B cell (primary cell): ENCODE measurements at regions not wholly inside any gene's neighbourhood (a gene's known extent, or its start where the extent isn't known, plus 50 kb on each side); places are given as distances from the start of the nearest gene placed in this dataset.

Experiments
- ATAC-seq: fragments of 200-7000 bp; cut with Tn5 transposase; one replicate; pipeline ENCODE4 v1.10.0; 2021; ENCODE audit warnings: low read depth, mild to moderate bottlenecking, moderate number of reproducible peaks, moderate library complexity
- CTCF ChIA-PET: fragments of 350-600 bp; sonication (Branson Sonifier 250); formaldehyde crosslinking; loops from one replicate; lab custom pipeline; 2021; ENCODE audit warnings: antibody characterized with exemption, inconsistent platforms; lab: Charles Lee
- POLR2A ChIA-PET: fragments of 350-600 bp; sonication (Branson Sonifier 250); formaldehyde crosslinking; loops from one replicate; lab custom pipeline; 2021; ENCODE audit warnings: antibody characterized with exemption; lab: Charles Lee
- DNase-seq: peaks from one replicate; pipeline ENCODE4 v3.0.0; 2013
- H2AFZ ChIP-seq: 2 replicates; pipeline ENCODE4 v1.6.1; 2012; ENCODE audit warnings: mild to moderate bottlenecking, low read depth, low read length; ENCODE audit not compliant: insufficient read depth, poor library complexity, severe bottlenecking
- H3K27ac ChIP-seq, 2 donors: 1 replicate in 1 of 2; 2 replicates in 1 of 2; pipeline ENCODE4 v1.5.1; 2012 to 2013; ENCODE audit warnings: low read length in 2 of 2, mild to moderate bottlenecking in 2 of 2, moderate library complexity in 1 of 2
- H3K27me3 ChIP-seq, 4 experiments: fragments of 200-600 bp in 1 of 4; sonication (generic) in 1 of 4; replicated peaks in 1 of 4; 1 replicate in 2 of 4; 2 replicates in 2 of 4; pipeline versions ENCODE4 v1.6.1 to v1.7.0; 2013 to 2016; ENCODE audit warnings: low read length in 3 of 4, mild to moderate bottlenecking in 2 of 4, mixed read lengths in 1 of 4, moderate library complexity in 1 of 4; ENCODE audit not compliant: insufficient read depth in 4 of 4, control insufficient read depth in 3 of 4; ENCODE audit errors: control extremely low read depth in 1 of 4
- H3K36me3 ChIP-seq, 2 experiments: replicated peaks in 1 of 2; 1 replicate in 1 of 2; 2 replicates in 1 of 2; pipeline versions ENCODE4 v1.6.1 to v1.7.1; 2013; ENCODE audit warnings: low read length in 1 of 2; ENCODE audit not compliant: insufficient read depth in 2 of 2, control insufficient read depth in 1 of 2; ENCODE audit errors: control extremely low read depth in 1 of 2, extremely low read depth in 1 of 2
- H3K4me1 ChIP-seq, 2 donors: fragments of 200-600 bp in 1 of 2; sonication (generic) in 1 of 2; 1 replicate in 1 of 2; 2 replicates in 1 of 2; pipeline versions ENCODE4 v1.5.1 to v1.6.1; 2013 to 2017; ENCODE audit warnings: low read length in 2 of 2; ENCODE audit not compliant: control insufficient read depth in 2 of 2, insufficient read depth in 2 of 2
- H3K4me2 ChIP-seq: replicated peaks from 2 replicates; pipeline ENCODE3; 2012; ENCODE audit warnings: mild to moderate bottlenecking, low read depth, low read length; ENCODE audit not compliant: poor library complexity, severe bottlenecking
- H3K4me3 ChIP-seq, 5 experiments: fragments of 200-600 bp in 1 of 5; sonication (generic) in 1 of 5; 1 replicate in 3 of 5; 2 replicates in 2 of 5; pipeline versions ENCODE4 v1.5.1 to v1.7.0; 2011 to 2016; ENCODE audit warnings: low read length in 4 of 5, mild to moderate bottlenecking in 4 of 5, low read depth in 2 of 5, control low read depth in 1 of 5, moderate library complexity in 1 of 5; ENCODE audit not compliant: insufficient read depth in 1 of 5; ENCODE audit errors: control extremely low read depth in 1 of 5, extremely low read depth in 1 of 5
- H3K79me2 ChIP-seq: fragments of 200-600 bp; sonication (generic); one replicate; pipeline ENCODE4 v1.6.0; 2016; ENCODE audit warnings: low read length; ENCODE audit not compliant: control insufficient read depth, insufficient read depth
- H3K9ac ChIP-seq: fragments of 200-600 bp; sonication (generic); 2 replicates; pipeline ENCODE4 v1.6.1; 2017; ENCODE audit warnings: mild to moderate bottlenecking, low read length, moderate library complexity
- H3K9me3 ChIP-seq, 3 donors: one replicate each; pipeline versions ENCODE4 v1.6.1 to v1.7.1; 2013; ENCODE audit warnings: low read length in 2 of 3; ENCODE audit not compliant: control insufficient read depth in 2 of 3, insufficient read depth in 1 of 3; ENCODE audit errors: control extremely low read depth in 1 of 3
- H4K20me1 ChIP-seq: 2 replicates; pipeline ENCODE4 v1.6.0; 2012; ENCODE audit warnings: mild to moderate bottlenecking, low read length; ENCODE audit not compliant: insufficient read depth, control insufficient read depth, poor library complexity, severe bottlenecking
- H3K27ac Mint-ChIP-seq: one replicate; pipeline ENCODE4 v1.8.0; 2021; ENCODE audit warnings: mixed read lengths
- H3K27me3 Mint-ChIP-seq: one replicate; pipeline ENCODE4 v1.8.0; 2021; ENCODE audit warnings: mixed read lengths
- H3K4me1 Mint-ChIP-seq: one replicate; pipeline ENCODE4 v1.8.0; 2021; ENCODE audit warnings: mixed read lengths
- H3K4me3 Mint-ChIP-seq: one replicate; pipeline ENCODE4 v1.8.0; 2021; ENCODE audit warnings: mixed read lengths
- H3K9me3 Mint-ChIP-seq: one replicate; pipeline ENCODE4 v1.8.0; 2022; ENCODE audit warnings: mixed read lengths; ENCODE audit not compliant: insufficient read depth
- CTCF ChIP-seq: fragments of 200-600 bp; IDR thresholded peaks from one replicate; pipeline ENCODE4 v1.8.0; 2022; ENCODE audit warnings: antibody characterized with exemption, mild to moderate bottlenecking
- EZH2 ChIP-seq: IDR thresholded peaks from 2 replicates; pipeline ENCODE4 v1.6.1; 2012; ENCODE audit warnings: borderline replicate concordance, low read depth, mild to moderate bottlenecking, moderate library complexity, low read length; ENCODE audit not compliant: insufficient read depth, poor library complexity, severe bottlenecking
- WGBS: methylation state at CpG from one replicate; pipeline ENCODE4 v1.1.5; 2013; ENCODE audit warnings: missing lambda C conversion rate; ENCODE audit not compliant: insufficient coverage; 5-methylcytosine and 5-hydroxymethylcytosine counted together
- intact Hi-C: fragments of 100-400 bp; cut with micrococcal nuclease; formaldehyde crosslinking; loops from one replicate; pipeline ENCODE4 v1.10.0; 2022

GRCh38 chr4:53931461-53931961 lies 132.9 kb downstream of the CHIC2 start:
- Mint-ChIP-seq H3K4me3 (no peak overlapping the region), H3K27me3 (peaks cover 24% of the 10 kb centered on the region), H3K27ac (no peak overlapping the region), H3K4me1 (no peaks in the 10 kb centered on the region), H3K9me3 (no peaks in the 10 kb centered on the region)
- peaks cover 0 to 9% (median 3%) of the 10 kb centered on the region in 4 experiments for H3K27me3 ChIP-seq
- H3K9me3 ChIP-seq = no peaks in the 10 kb centered on the region
- no peak overlapping the region for H3K4me2 ChIP-seq
- H2AFZ ChIP-seq = no peak overlapping the region
- no peak for ATAC-seq
- WGBS = 100% methylated on average over 3 of the region's 4 CpGs
- H3K9ac ChIP-seq = no peak overlapping the region
- no peak overlapping the region for H3K4me3 ChIP-seq
- ChIA-PET POLR2A (no interaction called here), CTCF (interaction anchor here (0.6 to 6.9 kb wide), 11 partner anchors 10 to 302 kb away, joined by 3 to 96 read pairs (median 5); no protein-coding TSS in a partner anchor)
- H3K36me3 ChIP-seq = no peaks in the 10 kb centered on the region
- intact Hi-C loops = no loop called here
- no peak for DNase-seq
- TF ChIP-seq CTCF (no peak), EZH2 (no peak)
- no peaks in the 10 kb centered on the region for H4K20me1 ChIP-seq
- H3K27ac ChIP-seq = no peak overlapping the region
- no peaks in the 10 kb centered on the region for H3K79me2 ChIP-seq
- no peaks in the 10 kb centered on the region for H3K4me1 ChIP-seq

- WGBS = 39% methylated on average over 5 of the region's 8 CpGs
- no peaks in the 10 kb centered on the region for H3K79me2 ChIP-seq
- H3K27ac ChIP-seq = no peak overlapping the region
- intact Hi-C loops = loop anchor here (1.0 kb wide), 2 partner anchors 288 to 304 kb away; no protein-coding TSS in a partner anchor
- H3K9me3 Mint-ChIP-seq = no peaks in the 10 kb centered on the region
- POLR2A ChIA-PET = no interaction called here
- no peak overlapping the region for H3K9ac ChIP-seq
- CTCF ChIA-PET = interaction anchor here (0.5 to 6.9 kb wide), 24 partner anchors 10 to 732 kb away, joined by 3 to 96 read pairs (median 3); no protein-coding TSS in a partner anchor
- H3K27me3 Mint-ChIP-seq = peaks cover 22% of the 10 kb centered on the region
- no peak overlapping the region for H2AFZ ChIP-seq
- DNase-seq (peak; percentile 60), ATAC-seq (no peak)
- H3K4me2 ChIP-seq = no peak overlapping the region
- no peak overlapping the region for H3K4me3 ChIP-seq
- H3K4me3 Mint-ChIP-seq = no peak overlapping the region
- no peaks in the 10 kb centered on the region for H3K4me1 Mint-ChIP-seq
- no peaks in the 10 kb centered on the region for H3K9me3 ChIP-seq
- no peaks in the 10 kb centered on the region for H3K4me1 ChIP-seq
- H3K36me3 ChIP-seq = no peaks in the 10 kb centered on the region
- H3K27me3 ChIP-seq = peaks cover 0 to 9% (median 3%) of the 10 kb centered on the region in 4 experiments
- H4K20me1 ChIP-seq = no peaks in the 10 kb centered on the region
- H3K27ac Mint-ChIP-seq = no peak overlapping the region
- TF ChIP-seq EZH2 = no peak
- TF ChIP-seq CTCF = peak; percentile 64
Measured at GRCh38 chr4:53929955-53930798, 134.2 kb downstream of the CHIC2 start.
